H1 (cell line): ENCODE measurements at regions not wholly inside any gene's neighbourhood (a gene's known extent, or its start where the extent isn't known, plus 50 kb on each side); places are given as distances from the start of the nearest gene placed in this dataset.

Source experiments
- CTCF ChIA-PET: fragments of 300-600 bp; sonication (Branson Sonifier 250); formaldehyde crosslinking; loops from one replicate; lab custom pipeline; 2021; ENCODE audit not compliant: partially characterized antibody; lab: Charles Lee
- POLR2A ChIA-PET: fragments of 300-600 bp; sonication (Branson Sonifier 250); formaldehyde crosslinking; loops from one replicate; lab custom pipeline; 2021; ENCODE audit warnings: inconsistent platforms; ENCODE audit not compliant: partially characterized antibody; lab: Charles Lee
- DNase-seq, 2 experiments: peaks; one replicate each; pipeline versions ENCODE4 v3.0.0 to v3.0.0-alpha.2; 2010 to 2022; ENCODE audit warnings: low spot score in 2 of 2, low read depth in 1 of 2, mixed read lengths in 1 of 2
- FAIRE-seq: peaks from 2 replicates; lab custom pipeline; 2011; peaks lifted over from hg19 to GRCh38; lab: Jason Lieb, UNC
- H2AFZ ChIP-seq: 2 replicates; pipeline ENCODE4 v1.8.1; 2012; ENCODE audit warnings: low read length, inconsistent platforms
- H2AK5ac ChIP-seq: 2 replicates; pipeline ENCODE4 v1.6.1; 2013; ENCODE audit warnings: low read depth, low read length
- H2BK120ac ChIP-seq: replicated peaks from 2 replicates; pipeline ENCODE3; 2013; ENCODE audit warnings: low read depth, low read length, inconsistent platforms
- H2BK12ac ChIP-seq: 2 replicates; pipeline ENCODE4 v1.6.1; 2013; ENCODE audit warnings: low read depth, low read length
- H2BK15ac ChIP-seq: 2 replicates; pipeline ENCODE4 v1.6.1; 2013; ENCODE audit warnings: low read length
- H2BK20ac ChIP-seq: 2 replicates; pipeline ENCODE4 v1.6.1; 2013; ENCODE audit warnings: low read length
- H2BK5ac ChIP-seq: 2 replicates; pipeline ENCODE4 v1.6.1; 2013; ENCODE audit warnings: low read depth, low read length
- H3K14ac ChIP-seq: 2 replicates; pipeline ENCODE4 v1.6.1; 2013; ENCODE audit warnings: inconsistent platforms; ENCODE audit not compliant: insufficient read length
- H3K18ac ChIP-seq: 2 replicates; pipeline ENCODE4 v1.6.1; 2013; ENCODE audit warnings: low read length; ENCODE audit errors: extremely low read depth
- H3K23ac ChIP-seq: 2 replicates; pipeline ENCODE4 v1.6.1; 2013; ENCODE audit warnings: inconsistent platforms; ENCODE audit not compliant: insufficient read length
- H3K23me2 ChIP-seq: 2 replicates; pipeline ENCODE4 v1.6.1; 2013; ENCODE audit warnings: low read depth, low read length
- H3K27ac ChIP-seq: 2 replicates; pipeline ENCODE4 v1.6.1; 2011; ENCODE audit warnings: low read depth, low read length, inconsistent platforms
- H3K27me3 ChIP-seq, 4 experiments: replicated peaks in 1 of 4; 1 replicate in 1 of 4; 2 replicates in 3 of 4; pipeline versions ENCODE4 v1.6.1 to v1.8.1; 2011 to 2013; ENCODE audit warnings: low read length in 3 of 4, mild to moderate bottlenecking in 3 of 4, inconsistent platforms in 2 of 4, mixed read lengths in 2 of 4, moderate library complexity in 1 of 4; ENCODE audit not compliant: control insufficient read depth in 3 of 4, insufficient read depth in 3 of 4; ENCODE audit errors: extremely low read depth in 1 of 4
- H3K36me3 ChIP-seq, 4 experiments: 2 replicates each; pipeline versions ENCODE4 v1.6.1 to v1.8.1; 2011 to 2013; ENCODE audit warnings: mild to moderate bottlenecking in 4 of 4, low read length in 3 of 4, moderate library complexity in 2 of 4, control low read depth in 1 of 4, inconsistent platforms in 1 of 4; ENCODE audit not compliant: insufficient read depth in 4 of 4, control insufficient read depth in 2 of 4
- H3K4ac ChIP-seq: replicated peaks from 2 replicates; pipeline ENCODE3; 2013; ENCODE audit warnings: low read length, low read depth, mixed read lengths, inconsistent platforms; ENCODE audit not compliant: insufficient read length
- H3K4me1 ChIP-seq, 4 experiments: replicated peaks in 1 of 4; 1 replicate in 1 of 4; 2 replicates in 3 of 4; pipeline versions ENCODE4 v1.6.1 to v1.8.1; 2011 to 2013; ENCODE audit warnings: low read length in 3 of 4, inconsistent platforms in 2 of 4, mixed read lengths in 1 of 4; ENCODE audit not compliant: insufficient read depth in 4 of 4, control insufficient read depth in 3 of 4
- H3K4me2 ChIP-seq, 2 experiments: 2 replicates each; pipeline versions ENCODE4 v1.6.1 to v1.8.1; 2011 to 2013; ENCODE audit warnings: low read depth in 2 of 2, low read length in 2 of 2, control low read depth in 1 of 2, inconsistent platforms in 1 of 2, mild to moderate bottlenecking in 1 of 2; ENCODE audit not compliant: insufficient read depth in 1 of 2
- H3K4me3 ChIP-seq, 4 experiments: fragments of 200-600, 300-600 bp in 1 of 4; sonication (generic), shearing (Covaris generic), sonication (Bioruptor Twin) in 1 of 4; 2 replicates each; pipeline versions ENCODE4 v1.5.1 to v1.8.1; 2011 to 2016; ENCODE audit warnings: low read length in 4 of 4, low read depth in 3 of 4, control low read depth in 2 of 4, inconsistent platforms in 2 of 4, mild to moderate bottlenecking in 2 of 4, mixed read lengths in 1 of 4, moderate library complexity in 1 of 4; ENCODE audit not compliant: insufficient read depth in 2 of 4; ENCODE audit errors: extremely low read depth in 1 of 4
- H3K56ac ChIP-seq: replicated peaks from 2 replicates; pipeline ENCODE3; 2013; ENCODE audit warnings: low read depth, mild to moderate bottlenecking, mixed read lengths, low read length, inconsistent platforms; ENCODE audit not compliant: insufficient read length
- H3K79me1 ChIP-seq: 2 replicates; pipeline ENCODE4 v1.6.1; 2013; ENCODE audit warnings: low read depth, low read length, control low read depth
- H3K79me2 ChIP-seq, 2 experiments: 2 replicates each; pipeline versions ENCODE4 v1.6.1 to v1.8.1; 2012 to 2013; ENCODE audit warnings: low read length in 2 of 2, mild to moderate bottlenecking in 2 of 2, inconsistent platforms in 1 of 2; ENCODE audit not compliant: insufficient read depth in 2 of 2, control insufficient read depth in 1 of 2
- H3K9ac ChIP-seq, 4 experiments: replicated peaks in 1 of 4; 1 replicate in 1 of 4; 2 replicates in 3 of 4; pipeline versions ENCODE4 v1.6.1 to v1.8.1; 2011 to 2013; ENCODE audit warnings: low read depth in 3 of 4, low read length in 3 of 4, control low read depth in 2 of 4, mild to moderate bottlenecking in 2 of 4, moderate library complexity in 2 of 4, inconsistent platforms in 1 of 4; ENCODE audit errors: extremely low read depth in 1 of 4
- H3K9me3 ChIP-seq, 2 experiments: 2 replicates each; pipeline versions ENCODE4 v1.6.1 to v1.8.1; 2012 to 2013; ENCODE audit warnings: mild to moderate bottlenecking in 2 of 2, moderate library complexity in 2 of 2, control low read depth in 1 of 2, inconsistent platforms in 1 of 2, low read depth in 1 of 2, low read length in 1 of 2, mixed read lengths in 1 of 2; ENCODE audit not compliant: insufficient read depth in 2 of 2
- H4K20me1 ChIP-seq, 2 experiments: replicated peaks in 1 of 2; 2 replicates each; pipeline versions ENCODE3 to v1.8.1; 2011 to 2013; ENCODE audit warnings: inconsistent platforms in 2 of 2, low read length in 2 of 2, mild to moderate bottlenecking in 1 of 2; ENCODE audit not compliant: insufficient read depth in 2 of 2, control insufficient read depth in 1 of 2
- H4K5ac ChIP-seq: 2 replicates; pipeline ENCODE4 v1.6.1; 2013; ENCODE audit warnings: low read length, low read depth, mixed read lengths, inconsistent platforms; ENCODE audit not compliant: insufficient read length
- H4K8ac ChIP-seq: 2 replicates; pipeline ENCODE4 v1.8.0; 2013; ENCODE audit warnings: mild to moderate bottlenecking, moderate library complexity, low read length, inconsistent platforms; ENCODE audit not compliant: insufficient read depth; ENCODE audit errors: extremely low read depth
- H4K91ac ChIP-seq: replicated peaks from 2 replicates; pipeline ENCODE3; 2013; ENCODE audit warnings: low read length, mixed read lengths, inconsistent platforms; ENCODE audit not compliant: insufficient read length
- CTCF ChIP-seq, 3 experiments: IDR thresholded peaks; 1 replicate in 2 of 3; 2 replicates in 1 of 3; pipeline versions ENCODE4 v1.5.1 to v1.6.1; 2011; ENCODE audit warnings: low read length in 3 of 3, mild to moderate bottlenecking in 3 of 3, inconsistent platforms in 2 of 3, low read depth in 1 of 3, moderate library complexity in 1 of 3; ENCODE audit not compliant: insufficient read depth in 1 of 3; ENCODE audit errors: control extremely low read depth in 1 of 3
- RAD21 ChIP-seq, 2 experiments: IDR thresholded peaks in 1 of 2; conservative IDR thresholded peaks in 1 of 2; 2 replicates each; pipeline ENCODE4 v1.6.1; 2011; ENCODE audit warnings: low read depth in 2 of 2, low read length in 2 of 2, improper control_type of control experiment in 1 of 2, inconsistent platforms in 1 of 2, mild to moderate bottlenecking in 1 of 2, moderate library complexity in 1 of 2
- RXRA ChIP-seq: IDR thresholded peaks from 2 replicates; pipeline ENCODE4 v1.6.1; 2011; ENCODE audit warnings: low read depth, mild to moderate bottlenecking, low read length, moderate library complexity; ENCODE audit not compliant: insufficient read depth
- WGBS, 2 experiments: shearing (Covaris generic) in 1 of 2; methylation state at CpG; one replicate each; pipeline versions ENCODE4 v1.1.6 to v1.1.7; 2013 to 2015; ENCODE audit warnings: low lambda C conversion rate in 2 of 2, mixed read lengths in 2 of 2, inconsistent platforms in 1 of 2, low coverage in 1 of 2, missing lambda C conversion rate in 1 of 2; ENCODE audit not compliant: insufficient replicate concordance in 2 of 2, insufficient coverage in 1 of 2, insufficient read length in 1 of 2; ENCODE audit errors: extremely low coverage in 1 of 2, missing lambda C conversion rate in 1 of 2; 5-methylcytosine and 5-hydroxymethylcytosine counted together

GRCh38 chrX:40314070-40314469 lies 216.3 kb upstream of the BCOR start:
- CTCF ChIA-PET, result interaction anchor here (0.6 to 1.9 kb wide), 7 partner anchors 14 to 291 kb away, joined by 3 to 8 read pairs (median 3); no protein-coding TSS in a partner anchor
- H3K27me3 ChIP-seq, result peaks cover 0 to under 1% (median 0%) of the 10 kb centered on the region in 4 experiments; a peak in 1 of 7 replicates
- H4K5ac ChIP-seq, result no peak overlapping the region
- no peak overlapping the region for H3K18ac ChIP-seq
- H3K4ac ChIP-seq, result no peak overlapping the region
- no peaks in the 10 kb centered on the region for H3K9me3 ChIP-seq
- no peak overlapping the region for H3K9ac ChIP-seq
- no peak overlapping the region for H3K27ac ChIP-seq
- H3K36me3 ChIP-seq, result no peaks in the 10 kb centered on the region
- H3K79me1 ChIP-seq, result no peaks in the 10 kb centered on the region
- 64% methylated on average over 4 of the region's 4 CpGs; no CpG with 5 or more reads in 1 of the 2 experiments for WGBS, 2 experiments
- no peak overlapping the region for H3K56ac ChIP-seq
- no peak overlapping the region for H2AK5ac ChIP-seq
- no peak overlapping the region for H2BK12ac ChIP-seq
- H2BK15ac ChIP-seq, result no peak overlapping the region
- no peaks in the 10 kb centered on the region for H3K23me2 ChIP-seq
- H2BK120ac ChIP-seq, result no peak overlapping the region
- H3K4me3 ChIP-seq, result no peak overlapping the region
- H2BK20ac ChIP-seq, result no peak overlapping the region
- TF ChIP-seq CTCF (IDR thresholded peaks at IDR 0.05; ENCODE audit: control extremely low read depth in 1 of 3, insufficient read depth in 1 of 3, low read depth in 1 of 3, low read length in 3 of 3), result peak; percentile 43 to 53 (median 47)
- no peak for TF ChIP-seq RXRA
- peak; percentile 56 to 71 for TF ChIP-seq RAD21 (IDR thresholded peaks at IDR 0.05 in 1 of 2, conservative IDR thresholded peaks at IDR 0.05 in 1 of 2; ENCODE audit: low read depth in 2 of 2, low read length in 2 of 2)
- no peaks in the 10 kb centered on the region for H4K20me1 ChIP-seq
- H3K23ac ChIP-seq, result no peak overlapping the region
- no peak overlapping the region for H3K14ac ChIP-seq
- no peak overlapping the region for H4K8ac ChIP-seq
- H3K4me1 ChIP-seq, result peaks cover 0 to 6% (median 0%) of the 10 kb centered on the region in 4 experiments; a peak in 1 of 7 replicates
- H3K4me2 ChIP-seq, result no peak overlapping the region
- POLR2A ChIA-PET, result no interaction called here
- H2AFZ ChIP-seq, result no peak overlapping the region
- peak in 1 of 2 experiments; percentile 45 for DNase-seq
- no peak overlapping the region for H2BK5ac ChIP-seq
- no peak for FAIRE-seq
- H3K79me2 ChIP-seq, result no peaks in the 10 kb centered on the region
- H4K91ac ChIP-seq, result no peak overlapping the region
